Fibroblast of lung (primary cell): ENCODE measurements at regions not wholly inside any gene's neighbourhood (a gene's known extent, or its start where the extent isn't known, plus 50 kb on each side); places are given as distances from the start of the nearest gene placed in this dataset.

Experiments used
- EZH2 ChIP-seq: IDR thresholded peaks from 2 replicates; pipeline ENCODE4 v1.5.1; 2012; ENCODE audit warnings: low read length, control low read depth, mild to moderate bottlenecking; ENCODE audit errors: missing control alignments
- TF ChIP-seq, protein P1 (sequence below), 2 donors: IDR thresholded peaks in 1 of 2; conservative IDR thresholded peaks in 1 of 2; 1 replicate in 1 of 2; 2 replicates in 1 of 2; pipeline ENCODE4 v1.5.1; 2011 to 2012; ENCODE audit warnings: low read length in 2 of 2, control low read depth in 1 of 2, inconsistent platforms in 1 of 2, low read depth in 1 of 2, mild to moderate bottlenecking in 1 of 2

DNA sequence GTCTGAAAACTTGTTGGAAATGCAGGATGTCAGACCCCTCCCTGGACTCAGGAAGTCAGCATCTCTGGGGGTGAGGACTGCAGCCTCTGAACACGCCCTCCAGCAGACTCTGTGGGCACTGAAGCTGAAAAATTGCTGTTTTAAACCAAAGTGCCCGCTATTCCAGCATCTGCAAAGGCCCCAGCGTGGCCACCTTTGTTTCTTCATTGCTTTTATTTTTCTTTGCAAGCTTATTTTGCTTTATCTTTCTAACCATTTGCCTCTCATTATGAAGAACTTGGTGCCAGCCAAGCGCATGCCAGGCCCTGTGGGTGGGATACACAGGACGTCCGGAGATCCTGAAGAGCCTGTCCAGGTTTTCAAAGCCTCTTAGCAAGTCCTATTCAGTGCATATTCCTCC is 203.9 kb upstream of the CST7 start:
- TF ChIP-seq, protein P1, sequence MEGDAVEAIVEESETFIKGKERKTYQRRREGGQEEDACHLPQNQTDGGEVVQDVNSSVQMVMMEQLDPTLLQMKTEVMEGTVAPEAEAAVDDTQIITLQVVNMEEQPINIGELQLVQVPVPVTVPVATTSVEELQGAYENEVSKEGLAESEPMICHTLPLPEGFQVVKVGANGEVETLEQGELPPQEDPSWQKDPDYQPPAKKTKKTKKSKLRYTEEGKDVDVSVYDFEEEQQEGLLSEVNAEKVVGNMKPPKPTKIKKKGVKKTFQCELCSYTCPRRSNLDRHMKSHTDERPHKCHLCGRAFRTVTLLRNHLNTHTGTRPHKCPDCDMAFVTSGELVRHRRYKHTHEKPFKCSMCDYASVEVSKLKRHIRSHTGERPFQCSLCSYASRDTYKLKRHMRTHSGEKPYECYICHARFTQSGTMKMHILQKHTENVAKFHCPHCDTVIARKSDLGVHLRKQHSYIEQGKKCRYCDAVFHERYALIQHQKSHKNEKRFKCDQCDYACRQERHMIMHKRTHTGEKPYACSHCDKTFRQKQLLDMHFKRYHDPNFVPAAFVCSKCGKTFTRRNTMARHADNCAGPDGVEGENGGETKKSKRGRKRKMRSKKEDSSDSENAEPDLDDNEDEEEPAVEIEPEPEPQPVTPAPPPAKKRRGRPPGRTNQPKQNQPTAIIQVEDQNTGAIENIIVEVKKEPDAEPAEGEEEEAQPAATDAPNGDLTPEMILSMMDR (conservative IDR thresholded peaks at IDR 0.05 in 1 of 2, IDR thresholded peaks at IDR 0.05 in 1 of 2; ENCODE audit: low read depth in 1 of 2, low read length in 2 of 2) = no peak
- no peak for TF ChIP-seq EZH2
